Loucy (cell line): ENCODE measurements at regions not wholly inside any gene's neighbourhood (a gene's known extent, or its start where the extent isn't known, plus 50 kb on each side); places are given as distances from the start of the nearest gene placed in this dataset.
"Not testable (repeated sequence)": the region's sequence is repeated elsewhere in the genome, so short reads cannot be mapped to it uniquely, and the experiment has no call there.

Source experiments
- H2AFZ ChIP-seq: fragments of 200-600 bp; sonication (generic); 2 replicates; pipeline ENCODE4 v1.6.0; 2016; ENCODE audit warnings: antibody characterized with exemption, mild to moderate bottlenecking, low read length, moderate library complexity
- H3F3A ChIP-seq: fragments of 200-600 bp; 2 replicates; pipeline ENCODE4 v1.6.0; 2016; ENCODE audit warnings: antibody characterized with exemption, low read depth, mild to moderate bottlenecking
- H3K27me3 ChIP-seq: fragments of 200-600 bp; sonication (generic); 2 replicates; pipeline ENCODE4 v1.6.1; 2014; ENCODE audit warnings: low read length, mild to moderate bottlenecking; ENCODE audit not compliant: insufficient read depth, poor library complexity, severe bottlenecking
- H3K36me3 ChIP-seq: fragments of 200-600 bp; sonication (generic); 2 replicates; pipeline ENCODE4 v1.6.1; 2016; ENCODE audit warnings: low read length; ENCODE audit not compliant: insufficient read depth
- H3K4me1 ChIP-seq: fragments of 200-600 bp; sonication (generic); 2 replicates; pipeline ENCODE4 v1.5.1; 2014; ENCODE audit warnings: low read length, mild to moderate bottlenecking; ENCODE audit not compliant: insufficient read depth, poor library complexity, severe bottlenecking
- H3K4me2 ChIP-seq: fragments of 200-600 bp; sonication (generic); 2 replicates; pipeline ENCODE4 v1.6.0; 2014; ENCODE audit warnings: antibody characterized with exemption, low read length, low read depth, mild to moderate bottlenecking; ENCODE audit not compliant: poor library complexity, severe bottlenecking
- H3K4me3 ChIP-seq: fragments of 200-600 bp; sonication (generic); 2 replicates; pipeline ENCODE4 v1.5.1; 2014; ENCODE audit warnings: low read length, mild to moderate bottlenecking, mixed read lengths; ENCODE audit not compliant: poor library complexity, severe bottlenecking
- H3K79me2 ChIP-seq: fragments of 200-600 bp; sonication (generic); 2 replicates; pipeline ENCODE4 v1.6.1; 2014; ENCODE audit warnings: low read length; ENCODE audit not compliant: insufficient read depth
- H3K9ac ChIP-seq: fragments of 200-600 bp; sonication (generic); 2 replicates; pipeline ENCODE4 v1.6.0; 2014; ENCODE audit warnings: mild to moderate bottlenecking, low read depth, low read length, moderate library complexity; ENCODE audit not compliant: poor library complexity, severe bottlenecking
- H3K9me2 ChIP-seq: fragments of 200-600 bp; sonication (generic); replicated peaks from 2 replicates; pipeline ENCODE4 v1.6.1; 2016; ENCODE audit warnings: low read depth, low read length, mixed read lengths
- H3K9me3 ChIP-seq: fragments of 200-600 bp; sonication (generic); 2 replicates; pipeline ENCODE4 v1.6.1; 2014; ENCODE audit warnings: mild to moderate bottlenecking, antibody characterized with exemption, low read length, low read depth; ENCODE audit not compliant: insufficient read depth
- H4K20me1 ChIP-seq: fragments of 200-600 bp; sonication (generic); 2 replicates; pipeline ENCODE4 v1.6.0; 2014; ENCODE audit warnings: antibody characterized with exemption, low read length, mild to moderate bottlenecking; ENCODE audit not compliant: insufficient read depth, poor library complexity, severe bottlenecking
- EZH2phosphoT487 ChIP-seq: fragments of 200-600 bp; IDR thresholded peaks from 2 replicates; pipeline ENCODE4 v1.6.1; 2018; ENCODE audit warnings: antibody characterized with exemption, mild to moderate bottlenecking, moderate library complexity, borderline replicate concordance
- TF ChIP-seq, protein P1 (sequence below): fragments of 200-600 bp; sonication (generic); conservative IDR thresholded peaks from 2 replicates; pipeline ENCODE4 v1.5.1; 2014; ENCODE audit warnings: mild to moderate bottlenecking, antibody characterized with exemption, low read length

GRCh38 chr1:66462313-66462712 is 71.6 kb upstream of the SGIP1 start:
- H3K9me2 ChIP-seq, result no peaks in the 10 kb centered on the region
- no peaks in the 10 kb centered on the region for H3K4me1 ChIP-seq
- no peaks in the 10 kb centered on the region for H3K79me2 ChIP-seq
- no peak overlapping the region for H3K4me3 ChIP-seq
- no peak overlapping the region for H3K4me2 ChIP-seq
- no peaks in the 10 kb centered on the region for H4K20me1 ChIP-seq
- H3K36me3 ChIP-seq, result no peaks in the 10 kb centered on the region
- H3F3A ChIP-seq, result no peaks in the 10 kb centered on the region
- H3K9ac ChIP-seq, result no peak overlapping the region
- peaks cover 6% of the 10 kb centered on the region; the same call in 1 of the 2 replicates for H3K9me3 ChIP-seq
- no peak for TF ChIP-seq EZH2phosphoT487
- TF ChIP-seq, protein P1, sequence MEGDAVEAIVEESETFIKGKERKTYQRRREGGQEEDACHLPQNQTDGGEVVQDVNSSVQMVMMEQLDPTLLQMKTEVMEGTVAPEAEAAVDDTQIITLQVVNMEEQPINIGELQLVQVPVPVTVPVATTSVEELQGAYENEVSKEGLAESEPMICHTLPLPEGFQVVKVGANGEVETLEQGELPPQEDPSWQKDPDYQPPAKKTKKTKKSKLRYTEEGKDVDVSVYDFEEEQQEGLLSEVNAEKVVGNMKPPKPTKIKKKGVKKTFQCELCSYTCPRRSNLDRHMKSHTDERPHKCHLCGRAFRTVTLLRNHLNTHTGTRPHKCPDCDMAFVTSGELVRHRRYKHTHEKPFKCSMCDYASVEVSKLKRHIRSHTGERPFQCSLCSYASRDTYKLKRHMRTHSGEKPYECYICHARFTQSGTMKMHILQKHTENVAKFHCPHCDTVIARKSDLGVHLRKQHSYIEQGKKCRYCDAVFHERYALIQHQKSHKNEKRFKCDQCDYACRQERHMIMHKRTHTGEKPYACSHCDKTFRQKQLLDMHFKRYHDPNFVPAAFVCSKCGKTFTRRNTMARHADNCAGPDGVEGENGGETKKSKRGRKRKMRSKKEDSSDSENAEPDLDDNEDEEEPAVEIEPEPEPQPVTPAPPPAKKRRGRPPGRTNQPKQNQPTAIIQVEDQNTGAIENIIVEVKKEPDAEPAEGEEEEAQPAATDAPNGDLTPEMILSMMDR, result no peak
- no peak overlapping the region for H2AFZ ChIP-seq
- no peaks in the 10 kb centered on the region for H3K27me3 ChIP-seq

DNA sequence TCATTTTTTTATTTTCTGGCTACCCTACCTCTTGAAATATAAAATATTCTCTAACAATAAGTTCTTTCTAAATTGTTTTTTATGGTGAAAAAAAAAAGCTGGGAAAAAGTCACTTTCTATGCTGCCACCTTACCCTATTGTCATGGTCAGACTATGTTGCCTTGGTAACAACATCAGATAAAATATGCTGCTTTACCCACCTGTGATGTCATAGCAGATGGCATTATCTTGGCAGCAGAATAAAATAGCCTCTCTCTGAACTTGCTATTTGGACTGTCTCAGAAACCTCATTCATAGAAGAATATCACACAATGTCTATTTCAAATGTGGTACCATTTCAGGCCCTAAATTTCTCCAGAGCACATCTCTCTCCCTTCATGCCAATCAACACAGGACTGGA is 69.6 kb upstream of the SGIP1 start:
- Histone ChIP-seq H3K36me3 (no peaks in the 10 kb centered on the region), H3K9ac (no peak overlapping the region), H3K4me2 (no peak overlapping the region), H3K4me1 (no peaks in the 10 kb centered on the region), H3K27me3 (no peaks in the 10 kb centered on the region), H3K4me3 (no peak overlapping the region), H3K9me3 (peaks cover 6% of the 10 kb centered on the region; the same call in 1 of the 2 replicates), H3F3A (no peaks in the 10 kb centered on the region), H4K20me1 (no peaks in the 10 kb centered on the region), H3K79me2 (no peaks in the 10 kb centered on the region), H3K9me2 (no peaks in the 10 kb centered on the region), H2AFZ (no peak overlapping the region)
- TF ChIP-seq, protein P1, result no peak
- TF ChIP-seq EZH2phosphoT487, result no peak

GRCh38 chr1:66464802-66465201 is 69.2 kb upstream of the SGIP1 start:
- no peaks in the 10 kb centered on the region for H4K20me1 ChIP-seq
- H3K27me3 ChIP-seq, result no peaks in the 10 kb centered on the region
- H3F3A ChIP-seq, result no peaks in the 10 kb centered on the region
- H3K79me2 ChIP-seq, result no peaks in the 10 kb centered on the region
- H3K9me3 ChIP-seq, result peaks cover 6% of the 10 kb centered on the region; the same call in 1 of the 2 replicates
- no peaks in the 10 kb centered on the region for H3K4me1 ChIP-seq
- H3K4me2 ChIP-seq, result no peak overlapping the region
- no peak overlapping the region for H3K9ac ChIP-seq
- no peak for TF ChIP-seq EZH2phosphoT487
- TF ChIP-seq, protein P1, result no peak
- H2AFZ ChIP-seq, result no peak overlapping the region
- H3K4me3 ChIP-seq, result no peak overlapping the region
- no peaks in the 10 kb centered on the region for H3K36me3 ChIP-seq
- no peaks in the 10 kb centered on the region for H3K9me2 ChIP-seq

- not testable (repeated sequence) for H3F3A ChIP-seq, H3K4me3 ChIP-seq, H3K36me3 ChIP-seq, H3K4me2 ChIP-seq, H2AFZ ChIP-seq, H3K79me2 ChIP-seq, H3K9me3 ChIP-seq, H3K27me3 ChIP-seq, H4K20me1 ChIP-seq, H3K9ac ChIP-seq, H3K9me2 ChIP-seq, H3K4me1 ChIP-seq
Measured at GRCh38 chr1:66466695-66467094, 67.3 kb upstream of the SGIP1 start.
